ENCODE measurements at regions not wholly inside any gene's neighbourhood (a gene's known extent, or its start where the extent isn't known, plus 50 kb on each side); places are given as distances from the start of the nearest gene placed in this dataset.

- TF ChIP-seq EZH2 (IDR thresholded peaks at IDR 0.05; ENCODE audit: low read depth, unreplicated experiment) (no peak), CREB1 (CRISPR knock-in tag; IDR thresholded peaks at IDR 0.05; ENCODE audit: low read depth) (no peak), POLR2AphosphoS5 (IDR thresholded peaks at IDR 0.05; ENCODE audit: low read depth) (no peak)
- TF ChIP-seq, protein P1, sequence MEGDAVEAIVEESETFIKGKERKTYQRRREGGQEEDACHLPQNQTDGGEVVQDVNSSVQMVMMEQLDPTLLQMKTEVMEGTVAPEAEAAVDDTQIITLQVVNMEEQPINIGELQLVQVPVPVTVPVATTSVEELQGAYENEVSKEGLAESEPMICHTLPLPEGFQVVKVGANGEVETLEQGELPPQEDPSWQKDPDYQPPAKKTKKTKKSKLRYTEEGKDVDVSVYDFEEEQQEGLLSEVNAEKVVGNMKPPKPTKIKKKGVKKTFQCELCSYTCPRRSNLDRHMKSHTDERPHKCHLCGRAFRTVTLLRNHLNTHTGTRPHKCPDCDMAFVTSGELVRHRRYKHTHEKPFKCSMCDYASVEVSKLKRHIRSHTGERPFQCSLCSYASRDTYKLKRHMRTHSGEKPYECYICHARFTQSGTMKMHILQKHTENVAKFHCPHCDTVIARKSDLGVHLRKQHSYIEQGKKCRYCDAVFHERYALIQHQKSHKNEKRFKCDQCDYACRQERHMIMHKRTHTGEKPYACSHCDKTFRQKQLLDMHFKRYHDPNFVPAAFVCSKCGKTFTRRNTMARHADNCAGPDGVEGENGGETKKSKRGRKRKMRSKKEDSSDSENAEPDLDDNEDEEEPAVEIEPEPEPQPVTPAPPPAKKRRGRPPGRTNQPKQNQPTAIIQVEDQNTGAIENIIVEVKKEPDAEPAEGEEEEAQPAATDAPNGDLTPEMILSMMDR (conservative IDR thresholded peaks at IDR 0.05; ENCODE audit: low read depth in 2 of 2), result no peak
- TF ChIP-seq, protein P2, sequence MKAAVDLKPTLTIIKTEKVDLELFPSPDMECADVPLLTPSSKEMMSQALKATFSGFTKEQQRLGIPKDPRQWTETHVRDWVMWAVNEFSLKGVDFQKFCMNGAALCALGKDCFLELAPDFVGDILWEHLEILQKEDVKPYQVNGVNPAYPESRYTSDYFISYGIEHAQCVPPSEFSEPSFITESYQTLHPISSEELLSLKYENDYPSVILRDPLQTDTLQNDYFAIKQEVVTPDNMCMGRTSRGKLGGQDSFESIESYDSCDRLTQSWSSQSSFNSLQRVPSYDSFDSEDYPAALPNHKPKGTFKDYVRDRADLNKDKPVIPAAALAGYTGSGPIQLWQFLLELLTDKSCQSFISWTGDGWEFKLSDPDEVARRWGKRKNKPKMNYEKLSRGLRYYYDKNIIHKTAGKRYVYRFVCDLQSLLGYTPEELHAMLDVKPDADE (IDR thresholded peaks at IDR 0.05), result no peak
Observed at GRCh38 chrX:38484607-38485498, 76.5 kb upstream of the TSPAN7 start.

All from GM23338 (cell line).